ENCODE measurements at regions not wholly inside any gene's neighbourhood (a gene's known extent, or its start where the extent isn't known, plus 50 kb on each side); places are given as distances from the start of the nearest gene placed in this dataset.

DNA sequence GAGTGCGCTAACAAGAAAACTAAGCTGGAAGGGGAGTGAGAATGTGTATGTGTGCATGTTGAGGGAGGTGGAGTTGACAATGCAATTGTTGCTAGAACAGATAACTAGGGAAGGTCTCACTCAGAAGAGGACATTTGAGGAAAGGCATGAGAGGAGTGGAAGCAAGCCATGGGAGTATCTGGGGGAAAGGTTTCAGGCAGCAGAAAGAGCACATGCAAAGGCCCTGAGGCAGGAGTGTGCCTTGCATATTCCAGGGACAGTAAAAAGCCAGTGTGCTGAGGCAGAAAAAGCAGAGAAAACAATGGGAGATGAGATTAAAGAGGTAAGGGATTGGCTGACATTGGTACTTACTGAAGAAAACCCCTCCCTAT, 149.6 kb upstream of the ADO start:
- TF ChIP-seq, protein P1, sequence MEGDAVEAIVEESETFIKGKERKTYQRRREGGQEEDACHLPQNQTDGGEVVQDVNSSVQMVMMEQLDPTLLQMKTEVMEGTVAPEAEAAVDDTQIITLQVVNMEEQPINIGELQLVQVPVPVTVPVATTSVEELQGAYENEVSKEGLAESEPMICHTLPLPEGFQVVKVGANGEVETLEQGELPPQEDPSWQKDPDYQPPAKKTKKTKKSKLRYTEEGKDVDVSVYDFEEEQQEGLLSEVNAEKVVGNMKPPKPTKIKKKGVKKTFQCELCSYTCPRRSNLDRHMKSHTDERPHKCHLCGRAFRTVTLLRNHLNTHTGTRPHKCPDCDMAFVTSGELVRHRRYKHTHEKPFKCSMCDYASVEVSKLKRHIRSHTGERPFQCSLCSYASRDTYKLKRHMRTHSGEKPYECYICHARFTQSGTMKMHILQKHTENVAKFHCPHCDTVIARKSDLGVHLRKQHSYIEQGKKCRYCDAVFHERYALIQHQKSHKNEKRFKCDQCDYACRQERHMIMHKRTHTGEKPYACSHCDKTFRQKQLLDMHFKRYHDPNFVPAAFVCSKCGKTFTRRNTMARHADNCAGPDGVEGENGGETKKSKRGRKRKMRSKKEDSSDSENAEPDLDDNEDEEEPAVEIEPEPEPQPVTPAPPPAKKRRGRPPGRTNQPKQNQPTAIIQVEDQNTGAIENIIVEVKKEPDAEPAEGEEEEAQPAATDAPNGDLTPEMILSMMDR (IDR thresholded peaks at IDR 0.05): no peak
- TF ChIP-seq POLR2A (IDR thresholded peaks at IDR 0.05) (no peak), POLR2AphosphoS5 (IDR thresholded peaks at IDR 0.05; ENCODE audit: insufficient read depth in 1 of 2, low read depth in 1 of 2) (no peak)
- H3K9me3 ChIP-seq: no peaks in the 10 kb centered on the region
- no peaks in the 10 kb centered on the region for H3K36me3 ChIP-seq
- intact Hi-C loops (cut with DNase I): no loop called here
- H3K27me3 ChIP-seq: no peaks in the 10 kb centered on the region
- no peak overlapping the region for H3K4me3 ChIP-seq
- H3K4me1 ChIP-seq: peaks cover under 1% of the 10 kb centered on the region
- peak in 1 of 2 donors; percentile 28 for DNase-seq (ENCODE audit: extremely low spot score in 2 of 2)
- no peak overlapping the region for H3K27ac ChIP-seq

DNA sequence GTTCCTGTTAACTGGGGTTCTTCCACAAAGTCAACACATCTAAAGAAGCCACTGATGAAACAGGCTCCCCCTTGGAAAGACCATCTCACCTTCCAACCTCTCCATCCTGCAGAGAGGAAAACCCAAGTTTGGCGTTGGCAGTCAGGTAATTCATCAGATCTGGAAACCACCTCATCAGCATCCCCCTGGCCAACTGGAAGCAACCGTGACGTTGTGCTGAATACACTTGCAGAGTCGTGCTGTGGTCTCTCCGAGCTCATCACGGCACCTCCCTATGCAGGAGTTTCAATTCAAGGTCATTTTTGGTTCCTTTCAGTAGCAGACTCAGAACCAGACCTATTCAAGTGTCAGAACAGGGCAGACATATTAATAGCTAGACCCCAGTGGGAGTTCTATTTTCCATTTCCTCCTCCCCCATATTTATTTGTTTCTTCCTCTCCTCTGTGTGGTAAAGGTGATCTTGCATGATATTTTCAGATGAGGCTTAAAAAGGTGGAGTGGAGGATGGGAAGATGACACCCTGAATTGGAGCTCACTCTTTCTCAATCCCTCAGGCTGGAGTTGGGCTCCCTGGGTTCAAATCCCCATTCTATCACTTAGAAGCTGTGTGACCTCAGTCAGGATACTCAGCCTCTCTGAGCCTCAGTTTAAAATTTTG, 149.1 kb upstream of the ADO start:
- intact Hi-C loops (cut with DNase I): no loop called here
- Histone ChIP-seq H3K4me1 (no peaks in the 10 kb centered on the region), H3K27me3 (no peaks in the 10 kb centered on the region), H3K36me3 (no peaks in the 10 kb centered on the region), H3K4me3 (no peak overlapping the region), H3K9me3 (no peaks in the 10 kb centered on the region), H3K27ac (no peak overlapping the region)
- no peak for DNase-seq (ENCODE audit: extremely low spot score in 2 of 2)
- TF ChIP-seq POLR2AphosphoS5 (IDR thresholded peaks at IDR 0.05; ENCODE audit: insufficient read depth in 1 of 2, low read depth in 1 of 2): no peak
- TF ChIP-seq, protein P1 (IDR thresholded peaks at IDR 0.05): no peak
- no peak for TF ChIP-seq POLR2A (IDR thresholded peaks at IDR 0.05)

DNA sequence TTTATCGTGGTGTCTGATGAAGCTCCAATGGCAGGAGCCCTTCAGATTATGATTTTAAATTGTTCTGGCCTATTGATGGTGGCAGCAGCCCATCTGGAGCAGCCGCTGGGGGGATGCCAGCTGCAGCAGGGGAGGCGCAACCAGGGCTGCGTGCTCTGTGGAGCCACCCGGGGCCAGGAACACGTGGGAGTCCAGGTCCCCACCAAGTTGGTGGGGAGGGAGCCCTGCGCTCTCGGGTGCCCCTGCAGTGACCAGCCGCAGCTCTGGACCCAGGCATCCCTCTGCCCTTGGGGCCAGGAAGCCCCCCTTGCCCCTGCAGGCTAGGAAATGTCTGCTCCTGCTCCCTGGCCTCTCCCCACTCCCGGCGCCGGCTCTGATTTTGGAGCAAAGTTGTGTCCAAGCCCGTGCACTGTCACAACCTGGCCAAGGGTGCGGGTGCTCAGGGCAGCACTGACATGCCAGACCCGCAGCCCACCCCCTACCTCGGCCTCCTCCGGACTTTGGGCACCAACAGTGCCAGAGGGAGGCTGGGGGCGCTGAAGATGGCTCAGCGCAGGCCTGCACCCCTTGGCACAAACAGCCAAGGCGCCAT, 147.2 kb upstream of the ADO start:
- TF ChIP-seq POLR2AphosphoS5 (IDR thresholded peaks at IDR 0.05; ENCODE audit: insufficient read depth in 1 of 2, low read depth in 1 of 2): no peak
- TF ChIP-seq, protein P1 (IDR thresholded peaks at IDR 0.05): no peak
- no peak for TF ChIP-seq POLR2A (IDR thresholded peaks at IDR 0.05)
- DNase-seq (ENCODE audit: extremely low spot score in 2 of 2): no peak
- no peaks in the 10 kb centered on the region for H3K9me3 ChIP-seq
- intact Hi-C loops (cut with DNase I): no loop called here
- H3K4me1 ChIP-seq: no peaks in the 10 kb centered on the region
- no peaks in the 10 kb centered on the region for H3K27me3 ChIP-seq
- no peak overlapping the region for H3K27ac ChIP-seq
- no peaks in the 10 kb centered on the region for H3K36me3 ChIP-seq
- H3K4me3 ChIP-seq: no peak overlapping the region

DNA sequence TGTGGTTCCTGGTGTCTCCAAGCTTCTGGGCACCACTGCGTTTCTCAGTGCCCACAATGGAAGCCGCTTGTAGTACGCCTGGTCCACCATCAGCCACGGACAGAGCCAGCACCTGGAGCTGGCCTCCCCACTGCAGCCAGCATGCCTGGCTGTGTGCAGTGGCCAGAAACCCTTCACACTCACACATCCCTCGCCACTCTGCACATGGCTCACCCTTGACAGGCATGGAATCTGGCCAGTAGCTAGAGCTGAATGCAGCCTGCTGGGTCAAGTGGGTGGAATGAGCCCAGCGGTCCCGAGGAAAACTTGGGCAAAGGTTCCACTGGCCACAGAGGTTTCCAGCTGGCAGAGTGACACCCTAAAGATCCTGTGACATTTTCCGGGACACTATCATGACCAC, 146.0 kb upstream of the ADO start:
- Histone ChIP-seq H3K4me3 (no peak overlapping the region), H3K27ac (no peak overlapping the region), H3K27me3 (no peaks in the 10 kb centered on the region), H3K4me1 (no peaks in the 10 kb centered on the region), H3K9me3 (no peaks in the 10 kb centered on the region), H3K36me3 (no peaks in the 10 kb centered on the region)
- intact Hi-C loops (cut with DNase I): no loop called here
- no peak for DNase-seq (ENCODE audit: extremely low spot score in 2 of 2)
- TF ChIP-seq POLR2AphosphoS5 (IDR thresholded peaks at IDR 0.05; ENCODE audit: insufficient read depth in 1 of 2, low read depth in 1 of 2): no peak
- TF ChIP-seq, protein P1 (IDR thresholded peaks at IDR 0.05): no peak
- TF ChIP-seq POLR2A (IDR thresholded peaks at IDR 0.05): no peak

DNA sequence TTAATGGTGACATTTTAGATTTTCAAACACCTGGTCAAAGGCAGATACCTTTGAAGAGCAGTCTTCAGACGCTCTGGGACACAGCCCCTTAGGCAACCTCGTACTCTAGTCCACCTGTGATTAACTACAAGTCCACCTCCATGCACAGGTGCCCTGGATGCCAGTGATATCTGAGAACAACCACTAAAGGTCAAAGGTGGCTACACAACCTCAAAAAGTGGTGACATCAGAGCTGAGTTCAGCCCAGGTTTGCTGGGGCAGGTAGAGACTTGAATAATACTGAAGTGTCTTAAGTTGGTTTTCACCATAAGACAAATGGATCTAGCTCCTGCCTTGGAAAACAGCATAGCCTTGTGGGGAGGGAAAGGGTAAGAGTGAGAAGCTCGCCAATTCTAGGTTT, 143.4 kb upstream of the ADO start:
- no peaks in the 10 kb centered on the region for H3K36me3 ChIP-seq
- TF ChIP-seq, protein P1 (IDR thresholded peaks at IDR 0.05): no peak
- TF ChIP-seq POLR2AphosphoS5 (IDR thresholded peaks at IDR 0.05; ENCODE audit: insufficient read depth in 1 of 2, low read depth in 1 of 2): no peak
- no peak for TF ChIP-seq POLR2A (IDR thresholded peaks at IDR 0.05)
- H3K27ac ChIP-seq: no peak overlapping the region
- H3K4me3 ChIP-seq: no peak overlapping the region
- H3K9me3 ChIP-seq: no peaks in the 10 kb centered on the region
- intact Hi-C loops (cut with DNase I): no loop called here
- DNase-seq (ENCODE audit: extremely low spot score in 2 of 2): no peak
- no peaks in the 10 kb centered on the region for H3K27me3 ChIP-seq
- no peaks in the 10 kb centered on the region for H3K4me1 ChIP-seq
